DND-41 (cell line): ENCODE measurements at regions not wholly inside any gene's neighbourhood (a gene's known extent, or its start where the extent isn't known, plus 50 kb on each side); places are given as distances from the start of the nearest gene placed in this dataset.

ENCODE experiments used
- EZH2 ChIP-seq: IDR thresholded peaks from 3 replicates; pipeline ENCODE4 v1.6.1; 2012; ENCODE audit warnings: borderline replicate concordance, low read depth, mild to moderate bottlenecking, moderate library complexity, low read length, inconsistent platforms; ENCODE audit not compliant: severe bottlenecking
- TF ChIP-seq, protein P1 (sequence below): IDR thresholded peaks from 2 replicates; pipeline ENCODE4 v1.5.1; 2012; ENCODE audit warnings: borderline replicate concordance, low read length, moderate library complexity, mild to moderate bottlenecking; ENCODE audit not compliant: poor library complexity, severe bottlenecking; ENCODE audit errors: extremely low read depth

DNA sequence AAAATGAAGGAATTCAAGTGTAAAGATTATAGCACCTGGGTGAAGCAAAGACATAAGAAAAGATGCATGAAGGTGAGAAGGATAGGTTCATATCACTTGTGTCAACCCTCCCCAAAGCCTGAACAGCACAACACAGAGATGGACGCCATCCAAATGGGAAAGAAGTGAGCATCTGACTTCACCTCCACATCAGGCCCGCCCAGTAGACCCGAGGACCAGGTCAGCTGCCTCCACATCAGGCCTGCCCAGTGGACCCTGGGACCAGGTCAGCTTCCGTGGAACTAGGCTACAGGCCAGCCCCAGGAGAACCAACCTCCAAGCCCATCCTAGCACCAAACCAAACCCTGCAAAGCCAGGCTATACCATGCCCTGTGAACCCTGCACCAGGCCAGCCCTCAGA lies 862.9 kb downstream of the UQCRFS1 start:
- TF ChIP-seq EZH2: no peak
- TF ChIP-seq, protein P1, sequence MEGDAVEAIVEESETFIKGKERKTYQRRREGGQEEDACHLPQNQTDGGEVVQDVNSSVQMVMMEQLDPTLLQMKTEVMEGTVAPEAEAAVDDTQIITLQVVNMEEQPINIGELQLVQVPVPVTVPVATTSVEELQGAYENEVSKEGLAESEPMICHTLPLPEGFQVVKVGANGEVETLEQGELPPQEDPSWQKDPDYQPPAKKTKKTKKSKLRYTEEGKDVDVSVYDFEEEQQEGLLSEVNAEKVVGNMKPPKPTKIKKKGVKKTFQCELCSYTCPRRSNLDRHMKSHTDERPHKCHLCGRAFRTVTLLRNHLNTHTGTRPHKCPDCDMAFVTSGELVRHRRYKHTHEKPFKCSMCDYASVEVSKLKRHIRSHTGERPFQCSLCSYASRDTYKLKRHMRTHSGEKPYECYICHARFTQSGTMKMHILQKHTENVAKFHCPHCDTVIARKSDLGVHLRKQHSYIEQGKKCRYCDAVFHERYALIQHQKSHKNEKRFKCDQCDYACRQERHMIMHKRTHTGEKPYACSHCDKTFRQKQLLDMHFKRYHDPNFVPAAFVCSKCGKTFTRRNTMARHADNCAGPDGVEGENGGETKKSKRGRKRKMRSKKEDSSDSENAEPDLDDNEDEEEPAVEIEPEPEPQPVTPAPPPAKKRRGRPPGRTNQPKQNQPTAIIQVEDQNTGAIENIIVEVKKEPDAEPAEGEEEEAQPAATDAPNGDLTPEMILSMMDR: no peak
